GM18909 (cell line): ENCODE measurements at regions not wholly inside any gene's neighbourhood (a gene's known extent, or its start where the extent isn't known, plus 50 kb on each side); places are given as distances from the start of the nearest gene placed in this dataset.
"Not testable (repeated sequence)": the region's sequence is repeated elsewhere in the genome, so short reads cannot be mapped to it uniquely, and the experiment has no call there.

Experiments
- ATAC-seq: cut with Tn5 transposase; IDR thresholded peaks from one replicate; pipeline ENCODE4 v1.9.1; 2021; ENCODE audit warnings: mild to moderate bottlenecking; ENCODE audit not compliant: unreplicated experiment, poor library complexity

DNA sequence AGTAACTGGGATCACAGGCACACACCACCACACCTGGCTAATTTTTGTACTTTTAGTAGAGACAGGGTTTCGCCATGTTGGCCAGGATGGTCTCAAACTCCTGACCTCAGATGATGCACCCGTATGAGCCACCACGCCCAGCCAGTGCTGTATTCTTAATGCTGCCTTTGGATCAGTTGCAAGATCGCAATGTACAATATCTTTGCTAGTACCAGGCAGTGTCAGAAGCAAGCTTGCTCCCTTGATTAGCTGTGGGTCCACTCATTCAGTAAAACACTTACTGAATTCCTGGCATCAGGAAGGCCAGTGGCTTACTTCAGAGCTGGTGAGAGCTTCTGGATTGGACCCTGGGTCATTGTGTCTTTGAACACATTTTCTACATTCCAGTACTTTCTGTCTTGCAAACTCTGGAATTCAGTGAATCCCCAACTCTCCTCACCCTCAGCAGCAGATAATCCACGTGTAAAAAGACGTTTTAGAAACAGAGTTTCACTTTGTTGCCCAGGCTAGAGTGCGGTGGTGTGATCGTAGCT is 1183.7 kb downstream of the AACS start:
- no peak for ATAC-seq

DNA sequence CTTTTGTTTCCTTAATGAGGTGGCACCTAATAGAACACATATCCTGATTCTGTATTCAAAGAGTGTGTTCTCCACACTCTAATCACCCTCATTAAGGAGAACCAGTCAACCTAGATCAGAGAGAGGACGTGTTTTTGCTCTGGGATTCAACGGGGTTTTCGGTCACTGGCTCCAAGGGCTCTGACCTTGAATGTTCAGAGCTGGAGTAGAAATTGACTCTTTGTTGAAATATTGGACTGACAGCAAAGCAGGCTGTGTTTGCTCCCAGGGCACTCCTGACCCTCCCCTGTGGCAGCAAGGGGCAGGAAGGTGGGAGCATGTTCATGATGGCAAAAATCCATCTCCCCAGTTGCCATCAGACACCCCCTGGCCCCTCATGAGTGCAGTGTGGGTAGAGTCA is 1193.0 kb downstream of the AACS start:
- no peak for ATAC-seq

DNA sequence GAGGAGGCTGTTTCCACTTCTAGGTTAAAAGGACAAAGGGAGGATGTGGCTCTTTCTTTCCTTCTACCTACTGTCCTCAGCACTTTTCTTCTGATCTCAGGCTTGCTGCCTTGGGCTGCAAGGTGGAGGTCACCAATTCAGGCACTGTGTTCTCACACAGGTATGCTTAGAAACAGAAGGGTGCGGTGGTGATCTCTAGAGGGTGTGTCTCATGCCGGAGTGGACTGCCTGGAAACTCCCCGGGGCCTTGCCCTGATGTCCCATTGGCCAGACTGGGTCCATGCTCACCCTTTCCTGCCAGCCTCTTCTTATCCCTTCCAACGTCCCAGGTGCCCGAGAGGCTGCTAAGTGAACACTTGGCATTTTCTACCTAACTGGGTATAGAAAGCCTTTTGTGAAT is 1197.6 kb downstream of the AACS start:
- ATAC-seq = no peak

DNA sequence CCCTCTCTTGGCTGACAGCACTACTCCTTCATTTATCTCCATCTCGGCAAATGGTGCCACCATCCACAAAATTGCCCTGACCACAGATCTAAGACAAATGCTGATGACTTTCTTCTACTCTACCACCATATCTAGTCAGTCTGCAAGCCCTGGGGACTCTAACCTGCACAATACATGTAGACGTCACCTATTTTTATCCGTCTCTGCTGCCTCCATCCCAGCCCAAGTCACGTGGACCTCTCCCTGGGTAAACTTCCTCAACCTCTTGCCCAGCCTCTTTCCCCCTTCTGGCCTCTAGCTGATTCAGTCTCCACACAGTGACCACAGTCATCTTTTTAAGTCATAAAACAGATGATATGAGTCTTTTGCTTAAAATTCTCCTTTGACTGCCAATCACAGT is 1203.0 kb downstream of the AACS start:
- ATAC-seq = no peak

DNA sequence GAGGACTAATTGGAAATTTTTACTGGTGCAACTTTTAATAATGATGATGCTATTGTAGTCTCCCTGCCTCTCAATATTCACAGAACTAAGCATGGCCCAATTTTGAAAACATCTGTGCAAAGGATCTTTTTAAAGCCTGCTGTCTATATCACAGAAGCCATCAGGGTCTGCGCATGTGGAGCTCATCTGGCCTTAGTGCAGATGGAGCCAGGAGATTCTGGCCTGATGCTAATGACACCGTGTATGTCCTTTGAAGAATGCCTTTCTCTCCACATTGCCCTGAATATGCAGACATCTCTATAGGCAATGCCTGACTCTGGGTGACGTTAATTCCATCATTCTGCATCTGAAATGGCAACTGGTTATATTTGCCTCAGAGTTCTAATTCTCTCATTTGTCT is 1205.9 kb downstream of the AACS start:
- ATAC-seq = no peak

DNA sequence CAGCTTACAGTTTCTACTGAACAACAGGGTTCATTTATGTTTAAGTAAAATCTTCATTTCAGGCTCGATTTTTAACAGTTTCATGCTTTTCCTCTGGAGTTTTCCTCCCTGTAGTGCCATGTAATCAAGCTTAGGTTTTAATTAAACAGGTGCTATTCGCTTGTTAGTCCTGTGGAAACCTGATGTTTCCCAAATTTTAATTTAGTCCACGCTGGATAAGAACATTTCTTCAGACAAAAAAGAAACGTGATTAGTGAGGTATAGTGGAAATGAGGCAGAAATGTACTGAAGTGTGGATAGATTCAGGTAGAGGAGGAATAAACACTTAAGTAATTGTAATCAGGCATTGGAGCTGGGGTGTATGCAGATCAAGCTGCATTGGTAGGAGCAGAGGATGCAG is 1217.5 kb downstream of the AACS start:
- ATAC-seq = no peak

DNA sequence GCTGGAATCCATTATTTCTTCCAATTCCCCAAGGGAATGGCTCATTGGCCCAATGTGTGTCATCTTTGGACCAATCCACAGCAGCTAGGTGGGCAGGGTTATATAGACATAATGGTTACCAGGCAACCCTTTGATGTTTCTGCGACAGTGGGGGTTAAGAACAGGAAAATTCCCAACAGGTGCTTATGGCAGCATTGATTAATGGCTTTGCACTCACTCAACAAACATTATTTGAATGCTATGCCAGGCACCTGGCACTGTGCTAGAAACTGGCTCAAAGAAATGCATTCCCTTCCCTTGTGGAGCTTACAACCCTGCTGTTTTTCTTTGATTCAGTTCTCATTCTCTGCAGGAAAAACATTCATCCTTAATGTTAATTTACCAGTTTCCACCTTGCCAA is 1221.0 kb downstream of the AACS start:
- no peak for ATAC-seq

DNA sequence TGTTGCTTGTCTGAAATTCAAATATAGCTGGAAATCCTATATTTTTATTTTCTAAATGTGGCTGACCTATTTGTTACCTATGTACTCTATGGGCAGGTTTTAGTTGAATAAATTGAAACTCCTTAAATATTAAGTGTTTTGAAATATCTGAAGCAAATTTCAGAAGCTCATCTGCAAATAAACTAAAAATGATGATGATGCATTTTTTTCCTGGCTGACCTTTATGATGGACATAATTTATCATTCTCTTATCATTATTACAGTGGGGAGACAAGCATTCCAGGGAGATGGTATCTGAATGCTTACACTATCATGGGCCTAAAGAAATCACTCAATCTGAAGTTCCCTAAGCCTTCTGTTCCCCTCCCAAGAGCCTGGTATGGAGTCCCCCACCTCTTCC is 1225.2 kb downstream of the AACS start:
- no peak for ATAC-seq

DNA sequence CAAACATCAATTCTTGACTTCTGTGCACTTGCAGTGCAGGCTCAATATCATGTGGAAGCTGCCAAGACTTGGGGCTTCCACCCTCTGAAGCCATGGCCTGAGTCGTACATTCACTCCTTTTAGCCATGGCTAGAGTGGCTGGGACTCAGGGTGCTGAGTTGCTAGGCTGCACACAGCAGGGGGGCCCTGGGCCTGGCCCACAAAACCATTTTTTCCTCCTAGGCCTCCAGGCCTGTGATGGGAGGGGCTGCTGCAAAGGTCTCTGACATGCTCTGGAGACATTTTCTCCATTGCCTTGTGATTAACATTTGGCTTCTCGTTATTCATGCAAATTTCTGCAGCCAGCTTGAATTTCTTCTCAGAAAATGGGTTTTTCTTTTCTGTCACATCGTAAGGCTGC is 1226.8 kb downstream of the AACS start:
- ATAC-seq = not testable (repeated sequence)

DNA sequence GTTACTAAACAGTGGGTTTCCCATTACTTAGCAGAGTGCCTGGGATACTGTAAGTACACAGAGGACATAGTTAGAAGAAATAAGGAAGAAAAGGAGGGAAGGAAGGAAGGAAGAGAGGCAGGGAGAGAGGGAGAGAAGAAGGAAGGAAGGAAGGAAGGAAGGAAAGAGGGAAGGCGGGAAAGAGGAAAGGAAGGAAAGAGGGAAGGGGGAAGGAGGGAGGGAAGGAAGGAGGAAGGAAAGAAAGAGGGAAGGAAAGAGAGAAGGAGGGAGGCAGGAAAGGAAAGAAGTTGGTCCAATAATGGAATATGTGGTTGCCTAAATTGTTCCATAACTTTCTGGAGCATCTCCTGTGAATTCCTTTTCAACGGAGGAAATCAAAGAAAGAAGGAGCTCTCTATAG is 1230.4 kb downstream of the AACS start:
- no peak for ATAC-seq

DNA sequence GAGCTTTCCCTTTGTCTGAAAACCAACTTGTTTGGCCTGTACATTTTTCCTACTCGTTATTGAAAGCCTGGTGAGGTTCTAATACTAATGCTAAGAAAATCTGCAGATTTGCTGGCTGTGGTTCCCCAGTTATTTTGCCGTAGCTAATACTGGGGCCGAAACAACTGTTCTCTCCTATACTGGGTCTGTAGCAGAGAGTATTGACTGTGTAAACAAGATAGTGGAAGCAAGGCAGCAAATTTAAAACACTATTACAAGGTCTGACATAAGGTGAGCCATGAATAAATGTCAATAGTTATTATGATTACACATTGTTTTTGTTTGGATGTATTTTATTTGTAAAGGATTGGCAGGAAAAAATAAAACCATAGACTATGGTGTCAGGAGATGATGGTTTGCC is 1244.0 kb downstream of the AACS start:
- ATAC-seq = no peak

DNA sequence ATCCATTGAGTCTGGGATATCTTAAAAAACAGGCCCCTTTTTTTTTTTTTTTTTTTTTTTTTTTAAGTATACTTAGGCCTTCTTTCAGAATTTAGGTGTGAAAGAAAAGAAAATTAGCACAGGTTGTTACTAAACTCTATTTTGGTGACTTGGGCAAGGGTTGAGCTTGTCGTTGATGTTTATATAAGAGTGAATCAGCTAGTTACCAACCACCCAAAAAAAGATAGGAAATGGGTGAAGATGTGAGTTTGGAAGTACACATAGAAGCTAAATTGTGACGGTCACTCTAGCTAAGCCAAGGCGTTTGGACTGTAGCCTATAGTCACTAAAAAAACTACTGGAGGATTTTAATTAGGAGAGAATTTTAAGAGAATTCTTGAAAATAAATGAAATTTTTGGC is 1247.2 kb downstream of the AACS start:
- ATAC-seq = no peak

DNA sequence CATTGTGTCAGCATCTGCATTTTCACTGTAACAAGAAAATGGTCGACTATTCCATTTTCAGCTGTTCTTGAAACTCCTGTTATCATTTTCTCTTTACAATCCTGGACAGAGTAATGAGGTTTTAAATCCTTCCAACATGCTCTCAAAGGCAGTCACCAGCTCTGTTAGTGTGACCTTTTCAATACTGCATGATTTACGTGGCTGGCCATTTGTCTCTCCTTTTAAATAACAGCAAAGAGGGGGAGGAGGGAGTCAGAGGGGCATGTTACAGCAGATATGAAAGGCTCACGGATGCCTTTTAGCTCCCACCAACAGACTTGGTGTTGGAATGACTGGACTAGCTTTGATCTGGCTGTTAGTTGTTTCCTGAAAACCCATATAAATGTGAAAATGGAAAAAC is 1251.2 kb downstream of the AACS start:
- no peak for ATAC-seq

DNA sequence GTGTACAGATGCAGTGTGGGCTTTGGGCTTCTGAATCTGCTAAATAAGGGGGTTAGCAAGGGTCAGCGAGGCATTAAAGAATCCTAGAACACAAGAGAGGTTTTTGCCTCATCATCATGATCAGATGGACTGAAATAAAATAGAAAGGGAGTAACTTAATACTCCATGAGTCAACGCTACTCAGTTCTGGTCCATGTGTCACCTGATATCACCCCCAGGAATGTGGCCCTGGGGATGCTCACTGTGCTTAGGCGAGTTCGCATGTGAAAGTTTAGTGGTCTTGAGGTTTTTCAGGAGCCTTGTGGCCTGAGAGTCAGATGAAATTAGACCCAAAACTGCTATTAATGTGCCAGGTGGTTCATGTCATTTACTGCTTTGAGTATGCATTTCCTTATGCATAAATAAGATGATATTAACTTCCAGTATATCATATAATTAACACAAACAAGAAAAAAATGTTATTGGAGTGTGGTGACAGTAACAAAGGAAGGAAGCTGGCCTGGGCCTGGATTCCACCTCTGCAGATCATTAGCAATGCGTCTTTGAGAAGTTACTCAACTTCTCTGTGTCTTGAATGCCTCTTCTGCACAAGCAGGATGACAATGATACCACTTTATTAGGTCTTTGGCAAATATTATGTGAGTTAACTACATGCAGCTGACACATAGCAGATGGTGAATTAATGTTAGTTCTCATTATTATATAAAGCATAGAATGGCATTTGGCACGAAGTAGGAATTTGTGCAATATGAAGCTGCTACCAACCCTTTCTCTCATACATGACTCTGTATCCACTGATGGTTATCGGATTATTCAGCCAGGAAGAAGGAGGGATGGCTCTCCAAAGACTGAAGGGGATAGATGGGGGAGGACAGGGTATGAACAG is 1272.6 kb downstream of the AACS start:
- ATAC-seq = no peak

DNA sequence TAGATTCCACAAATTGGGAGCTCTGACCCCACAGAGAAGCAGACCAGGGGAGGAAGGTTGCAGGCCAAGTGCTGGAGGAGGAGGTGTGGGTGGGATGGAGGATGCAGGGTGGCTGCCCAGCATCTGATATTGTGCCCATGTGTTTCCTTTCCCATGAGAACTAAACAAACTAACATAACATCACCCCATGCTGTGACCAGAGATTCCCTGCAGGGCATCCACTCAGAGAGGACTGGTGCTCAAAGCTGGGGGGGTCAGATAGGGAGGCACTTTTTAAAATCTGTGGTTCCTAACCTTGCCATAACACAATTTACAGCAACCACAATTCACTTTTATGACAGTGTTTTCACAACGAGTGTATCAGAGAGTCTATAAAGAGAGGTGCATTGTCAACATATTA is 1277.6 kb downstream of the AACS start:
- ATAC-seq = no peak

DNA sequence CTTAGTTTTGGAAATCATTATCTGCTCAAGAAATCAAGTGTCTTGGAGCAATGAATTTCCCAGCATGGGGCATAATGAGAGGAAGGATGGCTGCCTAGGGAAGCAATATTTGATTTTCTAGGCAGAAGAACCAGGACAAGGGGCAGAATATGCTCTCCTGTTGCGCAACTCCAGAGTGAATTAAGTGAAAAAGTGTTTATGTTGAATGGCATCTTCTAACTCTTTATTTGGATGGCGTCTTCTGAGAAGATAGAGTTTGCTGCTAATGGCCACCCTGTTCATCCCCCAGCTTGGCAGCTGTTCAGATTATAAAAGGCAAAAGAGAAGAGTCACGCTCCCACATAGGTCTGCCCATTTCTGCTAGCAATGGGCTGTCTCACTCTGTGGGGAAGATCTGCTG is 1278.1 kb downstream of the AACS start:
- ATAC-seq = no peak

DNA sequence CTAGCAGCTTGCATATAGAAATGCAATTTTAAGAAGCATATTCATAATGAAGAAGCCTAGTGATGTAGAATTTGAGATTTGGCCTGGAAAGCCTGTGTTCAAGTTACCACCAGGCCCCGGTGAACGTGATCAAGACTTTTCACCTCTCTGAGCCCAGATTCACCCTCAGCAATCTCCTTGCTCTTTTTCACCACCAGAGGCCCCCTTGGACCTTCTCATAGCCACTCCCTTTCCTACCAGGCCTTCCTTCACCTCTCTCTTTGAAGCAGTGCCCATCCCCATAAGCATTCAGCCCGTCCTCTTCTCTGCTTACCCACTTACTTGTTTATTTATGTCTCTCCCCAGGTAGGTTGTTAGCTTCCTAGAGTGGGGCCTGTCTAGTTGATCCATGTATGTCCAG is 1280.9 kb downstream of the AACS start:
- ATAC-seq = no peak

DNA sequence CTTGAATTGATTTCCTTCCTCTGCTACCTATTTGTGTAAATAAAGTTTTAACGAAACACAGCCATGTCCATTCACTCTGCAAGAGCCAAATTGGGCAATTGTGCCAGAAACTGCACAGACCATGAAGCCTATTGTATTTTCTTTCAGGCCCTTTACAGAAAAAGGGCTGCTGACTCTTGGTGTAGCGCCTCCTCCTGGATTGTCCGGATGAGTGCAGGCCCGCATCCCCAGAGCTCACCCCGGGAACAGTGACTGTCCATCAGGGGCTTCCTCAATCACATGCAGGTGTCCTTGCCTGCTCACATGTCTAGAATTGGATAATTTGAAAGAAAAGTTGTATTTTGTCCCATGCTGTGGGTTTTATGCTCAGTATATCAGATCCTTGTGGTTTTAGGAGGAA is 1282.2 kb downstream of the AACS start:
- ATAC-seq = no peak

DNA sequence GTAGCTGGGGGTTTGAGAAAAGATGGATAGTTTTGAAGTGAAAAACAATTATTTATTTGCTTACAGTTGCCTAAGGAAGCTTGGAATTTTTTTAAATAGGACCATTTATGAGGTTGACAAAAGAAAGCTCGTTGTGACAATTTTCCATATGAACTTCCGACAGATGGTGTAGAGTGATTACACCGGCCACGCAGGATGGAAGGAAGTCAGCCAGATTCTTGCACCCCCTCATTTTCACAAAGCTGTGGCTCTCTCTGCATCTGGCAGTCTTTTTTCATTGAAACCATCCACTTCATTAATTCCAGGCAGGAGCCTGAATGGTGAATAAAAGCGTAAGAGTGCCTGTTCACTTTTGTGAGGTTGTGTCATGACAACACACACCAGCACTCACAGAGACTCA is 1284.1 kb downstream of the AACS start:
- ATAC-seq = no peak

DNA sequence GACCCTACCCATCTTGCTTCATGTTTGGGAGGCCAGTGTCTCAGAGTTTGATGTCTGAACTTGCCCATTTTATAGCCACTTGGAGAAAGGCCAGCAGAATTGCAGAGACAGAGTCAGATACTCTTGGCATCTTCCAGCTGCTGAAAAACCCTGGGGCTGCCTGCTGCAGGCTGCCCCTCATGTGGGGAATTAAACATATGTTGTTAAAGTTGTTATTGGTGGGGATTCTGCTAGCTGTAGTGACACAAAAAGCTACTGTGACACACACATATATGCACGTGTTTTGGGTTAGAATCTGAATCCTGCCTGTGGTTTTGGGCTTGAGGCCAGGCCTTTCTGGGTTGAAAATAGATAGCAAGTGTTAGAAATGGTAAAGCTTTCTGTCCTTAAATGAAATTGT is 1288.4 kb downstream of the AACS start:
- ATAC-seq = no peak

DNA sequence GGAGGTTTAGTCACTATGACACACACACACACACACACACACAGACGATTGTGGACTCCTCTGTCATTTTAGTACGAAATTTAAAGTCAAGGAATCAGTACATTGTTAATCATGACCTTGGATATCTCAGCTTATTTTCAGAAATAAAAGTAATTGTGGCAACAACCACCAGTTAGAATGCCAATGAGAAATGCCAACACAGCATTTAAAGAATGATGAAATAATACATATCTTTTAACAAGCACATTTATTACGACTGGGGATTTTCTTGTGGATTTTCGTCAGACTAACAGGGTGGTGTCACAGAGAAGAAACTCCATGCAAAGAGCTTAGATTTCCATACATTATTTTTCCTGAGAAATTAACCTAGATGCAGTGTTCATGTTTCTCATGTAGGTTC is 1289.4 kb downstream of the AACS start:
- no peak for ATAC-seq

DNA sequence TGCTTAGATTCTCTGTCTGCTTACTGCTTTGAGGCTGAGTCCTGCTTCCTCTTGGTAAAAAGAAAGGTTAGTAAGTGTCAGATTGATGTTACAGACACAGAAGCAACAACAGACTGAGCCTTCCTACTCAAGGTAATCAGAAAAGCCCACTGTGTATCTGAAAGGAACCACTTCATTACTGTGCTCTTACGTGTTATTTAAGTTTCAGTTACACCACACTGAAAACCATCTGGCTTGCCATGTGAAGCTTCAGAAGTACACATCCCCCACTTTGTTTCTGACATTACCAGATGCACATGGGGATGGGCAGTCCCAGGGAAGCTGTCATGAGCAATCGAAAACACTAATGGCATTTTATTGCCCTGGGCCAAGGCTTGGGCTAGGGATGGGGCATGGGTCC is 1290.1 kb downstream of the AACS start:
- no peak for ATAC-seq
